GM19467 (cell line): ENCODE measurements at regions not wholly inside any gene's neighbourhood (a gene's known extent, or its start where the extent isn't known, plus 50 kb on each side); places are given as distances from the start of the nearest gene placed in this dataset.
"Not testable (repeated sequence)": the region's sequence is repeated elsewhere in the genome, so short reads cannot be mapped to it uniquely, and the experiment has no call there.

Experiments
- ATAC-seq: cut with Tn5 transposase; IDR thresholded peaks from one replicate; pipeline ENCODE4 v1.9.1; 2021; ENCODE audit warnings: mild to moderate bottlenecking, moderate library complexity; ENCODE audit not compliant: unreplicated experiment

- no peak for ATAC-seq
Measured at GRCh38 chr3:40745381-40746106, 220.8 kb downstream of the ZNF621 start.

GRCh38 chr3:40751666-40752065, 226.9 kb downstream of the ZNF621 start:
- ATAC-seq: no peak

GRCh38 chr3:40752492-40752891, 227.7 kb downstream of the ZNF621 start:
- no peak for ATAC-seq

- no peak for ATAC-seq
Measured at GRCh38 chr3:40753291-40753770, 228.6 kb downstream of the ZNF621 start.

- ATAC-seq: no peak
Measured at GRCh38 chr3:40753951-40754350, 229.2 kb downstream of the ZNF621 start.

GRCh38 chr3:40754994-40755393, 230.2 kb downstream of the ZNF621 start:
- no peak for ATAC-seq

GRCh38 chr3:40756500-40756899, 231.7 kb downstream of the ZNF621 start:
- no peak for ATAC-seq

- ATAC-seq: not testable (repeated sequence)
Measured at GRCh38 chr3:40762771-40763170, 238.0 kb downstream of the ZNF621 start.

- no peak for ATAC-seq
Measured at GRCh38 chr3:40763807-40764206, 239.0 kb downstream of the ZNF621 start.

- ATAC-seq: no peak
Measured at GRCh38 chr3:40764747-40765146, 240.0 kb downstream of the ZNF621 start.

- no peak for ATAC-seq
Measured at GRCh38 chr3:40765884-40766283, 241.1 kb downstream of the ZNF621 start.

- no peak for ATAC-seq
Measured at GRCh38 chr3:40766396-40766795, 241.6 kb downstream of the ZNF621 start.

- ATAC-seq: no peak
Measured at GRCh38 chr3:40768046-40768445, 243.3 kb downstream of the ZNF621 start.

GRCh38 chr3:40768536-40768935, 243.8 kb downstream of the ZNF621 start:
- ATAC-seq: no peak

- ATAC-seq: no peak
Measured at GRCh38 chr3:40770061-40770460, 245.3 kb downstream of the ZNF621 start.

GRCh38 chr3:40771112-40771511, 246.4 kb downstream of the ZNF621 start:
- ATAC-seq: no peak

- no peak for ATAC-seq
Measured at GRCh38 chr3:40779039-40779438, 254.3 kb downstream of the ZNF621 start.

GRCh38 chr3:40780291-40780924, 255.6 kb downstream of the ZNF621 start:
- ATAC-seq: no peak

GRCh38 chr3:40780925-40781406, 256.2 kb downstream of the ZNF621 start:
- ATAC-seq: no peak

- no peak for ATAC-seq
Measured at GRCh38 chr3:40782111-40782721, 257.5 kb downstream of the ZNF621 start.

- ATAC-seq: no peak
Measured at GRCh38 chr3:40790746-40791145, 266.0 kb downstream of the ZNF621 start.

GRCh38 chr3:40793730-40794129, 269.0 kb downstream of the ZNF621 start:
- ATAC-seq: no peak
